ENCODE measurements at regions not wholly inside any gene's neighbourhood (a gene's known extent, or its start where the extent isn't known, plus 50 kb on each side); places are given as distances from the start of the nearest gene placed in this dataset.

DNA sequence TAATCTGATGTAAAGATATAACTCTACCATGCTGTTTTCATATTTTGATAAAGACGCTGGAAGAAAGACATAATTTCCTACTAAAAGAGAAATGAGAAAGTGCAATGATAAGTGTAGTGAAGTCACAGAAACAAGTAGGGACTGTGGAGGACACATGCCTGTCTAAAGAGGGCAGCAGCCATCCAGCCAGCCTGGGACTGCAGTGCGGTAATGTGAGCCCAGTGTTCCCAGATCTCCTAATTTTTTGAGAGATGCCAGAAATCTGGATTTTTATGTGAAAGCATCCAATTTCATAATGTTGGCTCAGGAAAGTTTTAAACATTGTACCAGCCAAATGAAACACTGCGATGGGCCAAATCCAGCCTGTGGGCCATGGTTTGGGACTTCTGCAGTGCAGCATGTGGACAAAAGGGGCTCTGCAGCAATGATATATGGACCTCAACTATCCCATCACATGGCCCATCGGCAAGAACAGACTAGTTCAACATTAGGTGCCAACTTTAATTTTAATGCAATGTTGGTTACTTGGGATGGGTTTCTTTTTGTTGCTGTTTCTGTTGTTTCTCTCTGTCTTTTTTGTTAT, 329.5 kb downstream of the LTN1 start:
- intact Hi-C loops (cut with micrococcal nuclease; ENCODE audit: unreplicated experiment) = no loop called here
- no peak for TF ChIP-seq POLR2AphosphoS5 (IDR thresholded peaks at IDR 0.05; ENCODE audit: low read depth, low read length)
- no peak for TF ChIP-seq CTCF (IDR thresholded peaks at IDR 0.05)
- no peak for TF ChIP-seq TCF7L2 (IDR thresholded peaks at IDR 0.05; ENCODE audit: low read depth, low read length)
- Histone ChIP-seq H3K27me3 (ENCODE audit: control insufficient read depth, insufficient read depth, low read length) (no peaks in the 10 kb centered on the region), H3K4me3 (ENCODE audit: low read depth in 2 of 2, low read length in 2 of 2) (no peak overlapping the region), H3K4me1 (ENCODE audit: control insufficient read depth, insufficient read depth, low read length) (no peaks in the 10 kb centered on the region), H3K27ac (ENCODE audit: low read length) (no peak overlapping the region), H3K36me3 (ENCODE audit: control insufficient read depth, insufficient read depth, low read length) (no peaks in the 10 kb centered on the region), H3K9me3 (ENCODE audit: control insufficient read depth, insufficient read depth, low read depth, low read length) (no peaks in the 10 kb centered on the region)
- ATAC-seq = no peak
- ChIA-PET POLR2A (no interaction called here), CTCF (no interaction called here)
- DNase-seq (ENCODE audit: low read depth, low spot score) = no peak
- in situ Hi-C loops (cut with HindIII; ENCODE audit: low pct_unique_long_range_greater_than_20kb, low sequenced_read_pairs) = no loop called here
- no TSS peak for BruUV-seq (replicated peaks)

DNA sequence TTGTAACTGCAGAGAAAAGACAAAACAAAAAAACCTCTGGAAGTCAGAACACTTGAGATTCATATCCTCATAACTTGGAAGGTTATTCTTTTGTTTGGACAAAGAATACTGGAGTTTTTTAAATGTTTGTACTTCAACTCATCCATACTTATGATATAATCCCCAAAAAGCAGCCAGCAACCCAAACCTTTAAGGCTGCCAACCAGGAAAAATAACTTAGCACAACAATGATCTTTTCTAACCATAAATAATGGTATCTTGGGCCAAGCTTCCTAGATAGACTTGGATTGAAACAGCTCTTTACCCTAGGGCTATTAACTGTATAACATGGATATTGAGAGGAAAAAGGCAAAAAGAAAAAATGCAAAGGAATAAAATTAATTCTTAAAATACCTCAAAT, 335.1 kb downstream of the LTN1 start:
- no peak for DNase-seq (ENCODE audit: low read depth, low spot score)
- no peaks in the 10 kb centered on the region for H3K9me3 ChIP-seq (ENCODE audit: control insufficient read depth, insufficient read depth, low read depth, low read length)
- H3K4me1 ChIP-seq (ENCODE audit: control insufficient read depth, insufficient read depth, low read length) = no peaks in the 10 kb centered on the region
- no peak for TF ChIP-seq POLR2AphosphoS5 (IDR thresholded peaks at IDR 0.05; ENCODE audit: low read depth, low read length)
- TF ChIP-seq REST (IDR thresholded peaks at IDR 0.05; ENCODE audit: insufficient read depth in 1 of 2, low read depth in 2 of 2, low read length in 1 of 2) = no peak
- TF ChIP-seq CTCF (IDR thresholded peaks at IDR 0.05) = no peak
- no peak for TF ChIP-seq TCF7L2 (IDR thresholded peaks at IDR 0.05; ENCODE audit: low read depth, low read length)
- no peak for TF ChIP-seq SIN3A (IDR thresholded peaks at IDR 0.05; ENCODE audit: borderline replicate concordance, insufficient read depth, low read depth, low read length)
- no peak overlapping the region for H3K27ac ChIP-seq (ENCODE audit: low read length)
- ChIA-PET POLR2A (no interaction called here), CTCF (no interaction called here)
- intact Hi-C loops (cut with micrococcal nuclease; ENCODE audit: unreplicated experiment) (no loop called here), in situ Hi-C loops (cut with HindIII; ENCODE audit: low pct_unique_long_range_greater_than_20kb, low sequenced_read_pairs) (no loop called here)
- BruUV-seq (replicated peaks) = no TSS peak
- no peaks in the 10 kb centered on the region for H3K36me3 ChIP-seq (ENCODE audit: control insufficient read depth, insufficient read depth, low read length)
- ATAC-seq = no peak
- no peaks in the 10 kb centered on the region for H3K27me3 ChIP-seq (ENCODE audit: control insufficient read depth, insufficient read depth, low read length)
- H3K4me3 ChIP-seq (ENCODE audit: low read depth in 2 of 2, low read length in 2 of 2) = no peak overlapping the region
